ENCODE measurements at regions not wholly inside any gene's neighbourhood (a gene's known extent, or its start where the extent isn't known, plus 50 kb on each side); places are given as distances from the start of the nearest gene placed in this dataset.

DNA sequence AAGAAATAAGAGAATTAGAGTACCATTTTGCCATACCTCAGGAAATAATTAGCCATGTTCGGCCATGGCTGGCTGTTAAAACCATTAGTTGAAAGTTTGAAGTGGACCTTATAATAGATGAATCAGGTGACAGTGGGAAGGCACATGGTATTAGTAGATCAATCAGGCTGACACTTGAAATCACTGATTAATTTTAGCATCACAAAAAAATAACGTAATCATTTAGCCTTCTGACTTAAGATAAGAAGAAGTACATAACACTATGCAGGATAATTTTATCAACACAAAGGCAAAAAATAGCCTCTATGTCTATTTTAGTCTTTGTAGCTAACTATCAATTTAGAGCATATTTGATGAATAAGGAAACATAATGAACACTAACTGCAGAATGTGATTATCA, 615.5 kb downstream of the PCDH17 start:
- Histone ChIP-seq H3K36me3 (no peaks in the 10 kb centered on the region), H3K4me1 (replicated peaks) (no peaks in the 10 kb centered on the region), H3K27ac (no peak overlapping the region), H3K27me3 (replicated peaks; ENCODE audit: insufficient read depth) (no peaks in the 10 kb centered on the region), H3K9me3 (peaks cover 4% of the 10 kb centered on the region), H3K4me3 (no peak overlapping the region)
- TF ChIP-seq POLR2A (IDR thresholded peaks at IDR 0.05) (no peak), POLR2AphosphoS5 (IDR thresholded peaks at IDR 0.05) (no peak)
- no peak for DNase-seq (ENCODE audit: low spot score)
- intact Hi-C loops (cut with DNase I) = no loop called here
- 91% methylated on average over 2 of the region's 2 CpGs for WGBS

DNA sequence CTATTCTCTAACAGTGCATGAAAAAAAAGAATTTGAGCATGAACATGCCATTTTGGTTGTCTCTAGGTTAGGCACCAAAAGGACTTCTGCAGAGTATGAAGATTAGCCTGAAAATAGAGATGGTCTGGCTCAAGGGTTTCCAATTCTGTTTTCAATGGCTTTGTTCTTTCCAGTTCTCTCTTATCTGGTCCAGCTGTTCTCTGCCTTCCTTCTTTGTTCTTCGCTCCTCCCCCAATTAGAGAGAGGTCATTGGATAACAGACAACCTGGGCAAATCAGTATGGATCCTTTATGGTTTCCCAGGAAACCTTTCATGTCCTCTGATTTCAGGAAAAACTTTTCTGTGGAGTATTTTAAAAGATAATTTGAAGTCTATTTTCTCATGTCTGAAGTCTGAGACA, 623.4 kb downstream of the PCDH17 start:
- Histone ChIP-seq H3K27ac (no peak overlapping the region), H3K9me3 (no peaks in the 10 kb centered on the region), H3K36me3 (no peaks in the 10 kb centered on the region), H3K4me3 (no peak overlapping the region), H3K4me1 (replicated peaks) (no peaks in the 10 kb centered on the region), H3K27me3 (replicated peaks; ENCODE audit: insufficient read depth) (no peaks in the 10 kb centered on the region)
- intact Hi-C loops (cut with DNase I) = no loop called here
- TF ChIP-seq, protein P1, sequence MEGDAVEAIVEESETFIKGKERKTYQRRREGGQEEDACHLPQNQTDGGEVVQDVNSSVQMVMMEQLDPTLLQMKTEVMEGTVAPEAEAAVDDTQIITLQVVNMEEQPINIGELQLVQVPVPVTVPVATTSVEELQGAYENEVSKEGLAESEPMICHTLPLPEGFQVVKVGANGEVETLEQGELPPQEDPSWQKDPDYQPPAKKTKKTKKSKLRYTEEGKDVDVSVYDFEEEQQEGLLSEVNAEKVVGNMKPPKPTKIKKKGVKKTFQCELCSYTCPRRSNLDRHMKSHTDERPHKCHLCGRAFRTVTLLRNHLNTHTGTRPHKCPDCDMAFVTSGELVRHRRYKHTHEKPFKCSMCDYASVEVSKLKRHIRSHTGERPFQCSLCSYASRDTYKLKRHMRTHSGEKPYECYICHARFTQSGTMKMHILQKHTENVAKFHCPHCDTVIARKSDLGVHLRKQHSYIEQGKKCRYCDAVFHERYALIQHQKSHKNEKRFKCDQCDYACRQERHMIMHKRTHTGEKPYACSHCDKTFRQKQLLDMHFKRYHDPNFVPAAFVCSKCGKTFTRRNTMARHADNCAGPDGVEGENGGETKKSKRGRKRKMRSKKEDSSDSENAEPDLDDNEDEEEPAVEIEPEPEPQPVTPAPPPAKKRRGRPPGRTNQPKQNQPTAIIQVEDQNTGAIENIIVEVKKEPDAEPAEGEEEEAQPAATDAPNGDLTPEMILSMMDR (IDR thresholded peaks at IDR 0.05) = no peak
- no peak for TF ChIP-seq POLR2AphosphoS5 (IDR thresholded peaks at IDR 0.05)
- no peak for TF ChIP-seq POLR2A (IDR thresholded peaks at IDR 0.05)
- 88% methylated on average over 1 of the region's 1 CpG for WGBS
- DNase-seq (ENCODE audit: low spot score) = no peak

DNA sequence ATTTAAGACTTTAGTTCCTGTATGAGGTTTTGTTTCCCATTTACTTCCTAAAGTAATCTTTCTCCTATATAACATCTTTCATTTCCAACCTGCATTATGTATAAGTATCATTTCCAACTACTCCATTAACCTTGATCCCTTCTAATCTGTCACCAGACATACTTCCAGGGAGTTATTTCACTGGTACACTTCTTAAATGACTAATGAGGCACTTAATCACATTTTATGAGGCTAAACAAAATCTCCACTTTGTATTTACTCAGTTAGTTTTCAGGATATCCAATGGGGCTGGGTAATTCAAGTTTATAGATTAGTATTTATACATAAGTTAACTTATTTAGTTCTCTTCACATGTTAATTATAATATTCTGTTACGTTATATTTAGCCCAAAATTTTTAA, 634.7 kb downstream of the PCDH17 start:
- Histone ChIP-seq H3K27me3 (replicated peaks; ENCODE audit: insufficient read depth) (no peaks in the 10 kb centered on the region), H3K4me3 (no peak overlapping the region), H3K9me3 (no peaks in the 10 kb centered on the region), H3K27ac (no peak overlapping the region), H3K4me1 (replicated peaks) (no peaks in the 10 kb centered on the region), H3K36me3 (no peaks in the 10 kb centered on the region)
- DNase-seq (ENCODE audit: low spot score) = no peak
- TF ChIP-seq, protein P1 (IDR thresholded peaks at IDR 0.05) = no peak
- no peak for TF ChIP-seq POLR2A (IDR thresholded peaks at IDR 0.05)
- no peak for TF ChIP-seq POLR2AphosphoS5 (IDR thresholded peaks at IDR 0.05)
- 75% methylated on average over 1 of the region's 1 CpG for WGBS
- intact Hi-C loops (cut with DNase I) = no loop called here

DNA sequence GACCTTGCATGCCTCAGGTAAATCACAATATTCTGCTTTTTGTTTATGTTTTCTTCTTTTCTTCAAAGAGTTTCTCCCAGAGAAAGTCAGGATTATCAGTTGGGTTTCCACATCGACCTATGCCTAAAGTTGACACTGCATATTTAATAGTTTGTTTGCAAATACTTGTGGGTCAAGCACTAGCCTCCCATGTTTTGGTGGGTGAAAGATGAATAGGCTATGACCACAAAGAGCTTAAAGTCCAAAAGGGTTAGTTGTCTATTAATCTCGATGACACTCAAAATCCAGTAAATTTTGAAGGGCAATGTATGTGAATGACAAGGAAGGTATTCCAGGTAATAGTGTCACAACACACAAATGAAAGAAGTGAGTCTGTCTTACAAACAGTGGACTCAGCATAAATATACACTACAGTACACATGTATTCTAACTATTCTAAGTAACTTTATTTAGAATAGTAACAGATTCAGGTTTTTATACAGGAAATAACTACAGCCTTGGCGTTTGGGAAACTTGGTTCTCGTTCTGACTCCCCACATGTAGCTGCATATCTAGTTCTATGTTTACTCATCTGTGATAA, 667.1 kb downstream of the PCDH17 start:
- H3K9me3 ChIP-seq = no peaks in the 10 kb centered on the region
- H3K36me3 ChIP-seq = no peaks in the 10 kb centered on the region
- H3K27ac ChIP-seq = no peak overlapping the region
- no peaks in the 10 kb centered on the region for H3K4me1 ChIP-seq (replicated peaks)
- intact Hi-C loops (cut with DNase I) = no loop called here
- no peak for DNase-seq (ENCODE audit: low spot score)
- H3K4me3 ChIP-seq = no peak overlapping the region
- TF ChIP-seq, protein P1 (IDR thresholded peaks at IDR 0.05) = no peak
- TF ChIP-seq POLR2A (IDR thresholded peaks at IDR 0.05) = no peak
- TF ChIP-seq POLR2AphosphoS5 (IDR thresholded peaks at IDR 0.05) = no peak
- H3K27me3 ChIP-seq (replicated peaks; ENCODE audit: insufficient read depth) = no peaks in the 10 kb centered on the region
- 84% methylated on average over 4 of the region's 4 CpGs for WGBS

DNA sequence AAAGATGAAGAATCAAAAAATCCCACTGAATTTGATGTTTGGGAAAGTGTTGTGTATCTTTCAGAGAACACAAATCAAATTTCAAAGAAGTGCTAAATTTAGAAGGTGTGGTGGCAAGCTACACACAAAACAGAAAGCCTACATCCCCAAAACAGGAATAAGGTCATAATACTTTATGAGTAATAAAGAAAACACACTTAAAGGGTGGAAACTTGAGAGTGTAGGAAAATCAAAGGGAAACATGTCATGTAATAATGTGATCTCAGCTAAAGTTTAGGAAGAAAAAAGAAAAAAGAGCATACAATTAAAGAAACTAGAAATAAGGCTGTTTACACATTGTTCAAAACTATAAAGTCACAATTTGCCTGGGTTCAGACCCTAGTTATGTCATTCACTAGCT, 668.7 kb downstream of the PCDH17 start:
- no peak for DNase-seq (ENCODE audit: low spot score)
- Histone ChIP-seq H3K27me3 (replicated peaks; ENCODE audit: insufficient read depth) (no peaks in the 10 kb centered on the region), H3K9me3 (no peaks in the 10 kb centered on the region), H3K27ac (no peak overlapping the region), H3K36me3 (no peaks in the 10 kb centered on the region), H3K4me3 (no peak overlapping the region), H3K4me1 (replicated peaks) (no peaks in the 10 kb centered on the region)
- TF ChIP-seq POLR2A (IDR thresholded peaks at IDR 0.05) = no peak
- TF ChIP-seq, protein P1 (IDR thresholded peaks at IDR 0.05) = no peak
- TF ChIP-seq POLR2AphosphoS5 (IDR thresholded peaks at IDR 0.05) = no peak
- intact Hi-C loops (cut with DNase I) = no loop called here

Measured in prostate gland (tissue), 2 donors.